ENCODE measurements at regions not wholly inside any gene's neighbourhood (a gene's known extent, or its start where the extent isn't known, plus 50 kb on each side); places are given as distances from the start of the nearest gene placed in this dataset.
"Not testable (repeated sequence)": the region's sequence is repeated elsewhere in the genome, so short reads cannot be mapped to it uniquely, and the experiment has no call there.

GRCh38 chr1:224061436-224061835 lies 52.5 kb upstream of the FBXO28 start:
- DNase-seq = no peak

GRCh38 chr1:224059897-224060427 lies 53.9 kb upstream of the FBXO28 start:
- DNase-seq = no peak

- DNase-seq = no peak
These were observed 55.6 kb upstream of the FBXO28 start for GRCh38 chr1:224058303-224058702.

GRCh38 chr1:224057461-224058199 lies 56.3 kb upstream of the FBXO28 start:
- DNase-seq = no peak

GRCh38 chr1:224054611-224055010 lies 59.3 kb upstream of the FBXO28 start:
- DNase-seq = no peak

GRCh38 chr1:224054012-224054411 lies 59.9 kb upstream of the FBXO28 start:
- DNase-seq = no peak

GRCh38 chr1:224053456-224053855 lies 60.5 kb upstream of the FBXO28 start:
- no peak for DNase-seq

- DNase-seq = no peak
These were observed 61.1 kb upstream of the FBXO28 start for GRCh38 chr1:224052772-224053171.

GRCh38 chr1:224051782-224052181 lies 62.1 kb upstream of the FBXO28 start:
- not testable (repeated sequence) for DNase-seq

- DNase-seq = no peak
These were observed 62.9 kb upstream of the FBXO28 start for GRCh38 chr1:224051086-224051406.

GRCh38 chr1:224047538-224047937 lies 66.4 kb upstream of the FBXO28 start:
- DNase-seq = no peak

GRCh38 chr1:224045556-224045955 lies 68.4 kb upstream of the FBXO28 start:
- no peak for DNase-seq

GRCh38 chr1:224044420-224044819 lies 69.5 kb upstream of the FBXO28 start:
- DNase-seq = no peak

GRCh38 chr1:224042557-224043118 lies 71.3 kb upstream of the FBXO28 start:
- no peak for DNase-seq

- DNase-seq = no peak
These were observed 72.9 kb upstream of the FBXO28 start for GRCh38 chr1:224041032-224041431.

GRCh38 chr1:224040423-224040822 lies 73.5 kb upstream of the FBXO28 start:
- DNase-seq = not testable (repeated sequence)

GRCh38 chr1:224040006-224040405 lies 73.9 kb upstream of the FBXO28 start:
- DNase-seq = not testable (repeated sequence)

- DNase-seq = not testable (repeated sequence)
These were observed 75.1 kb upstream of the FBXO28 start for GRCh38 chr1:224038832-224039231.

- not testable (repeated sequence) for DNase-seq
These were observed 76.5 kb upstream of the FBXO28 start for GRCh38 chr1:224037362-224037761.

GRCh38 chr1:224032608-224033276 lies 81.2 kb upstream of the FBXO28 start:
- not testable (repeated sequence) for DNase-seq

- not testable (repeated sequence) for DNase-seq
These were observed 81.9 kb upstream of the FBXO28 start for GRCh38 chr1:224031986-224032385.

GRCh38 chr1:224030257-224030656 lies 83.7 kb upstream of the FBXO28 start:
- DNase-seq = not testable (repeated sequence)

- DNase-seq = not testable (repeated sequence)
These were observed 84.5 kb upstream of the FBXO28 start for GRCh38 chr1:224029286-224030025.

Data from activated effector memory CD4-positive, alpha-beta T cell treated with Interleukin-2 at 50 U/mL for 16 hours (primary cell).